ENCODE measurements at regions not wholly inside any gene's neighbourhood (a gene's known extent, or its start where the extent isn't known, plus 50 kb on each side); places are given as distances from the start of the nearest gene placed in this dataset.

DNA sequence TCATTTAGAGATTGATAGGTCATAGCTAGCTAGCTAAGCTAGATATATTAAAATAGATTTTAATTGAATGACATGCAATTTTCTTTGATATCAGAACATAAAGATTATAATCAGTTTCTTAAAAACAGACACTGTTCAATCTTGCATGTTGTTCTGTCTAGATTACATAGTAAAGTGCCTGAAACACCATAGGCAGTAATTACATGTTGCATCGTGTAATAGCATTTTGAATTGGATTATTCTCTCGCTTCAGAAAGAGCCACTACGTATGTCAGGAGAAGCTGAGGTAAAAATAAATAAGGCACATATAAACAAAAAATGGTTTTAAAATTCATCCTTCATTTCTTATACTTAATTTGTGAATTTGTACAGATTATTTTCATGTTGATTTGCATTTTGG, 148.0 kb upstream of the CDH12 start:
- no peak overlapping the region for H3K27ac ChIP-seq (ENCODE audit: low read length in 2 of 2)
- CTCF ChIA-PET = no interaction called here
- no peaks in the 10 kb centered on the region for H3K27me3 ChIP-seq (replicated peaks in 1 of 4; ENCODE audit: control extremely low read depth in 1 of 4, control insufficient read depth in 3 of 4, insufficient read depth in 4 of 4, low read length in 3 of 4)

DNA sequence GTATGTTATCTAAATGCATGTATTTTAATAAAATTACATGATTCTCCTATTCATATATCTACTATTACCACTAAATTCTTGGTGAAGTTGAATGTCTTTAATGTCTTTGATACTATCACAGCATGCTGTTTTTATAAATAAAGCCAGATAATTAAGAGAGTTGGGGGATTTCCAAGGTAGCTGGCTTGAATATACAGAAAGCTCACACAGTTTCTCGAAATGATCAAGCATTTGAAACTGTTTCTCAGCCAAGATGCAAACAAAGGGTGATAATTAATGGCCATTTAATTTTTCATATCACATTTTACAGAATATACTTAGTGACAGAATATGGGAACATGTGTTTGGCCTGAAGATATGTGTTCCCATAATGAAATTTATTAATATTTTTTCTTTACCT, 145.6 kb upstream of the CDH12 start:
- Histone ChIP-seq H2AFZ (ENCODE audit: insufficient read depth, low read depth, low read length, poor library complexity, severe bottlenecking) (no peak overlapping the region), H3K27me3 (replicated peaks in 1 of 4; ENCODE audit: control extremely low read depth in 1 of 4, control insufficient read depth in 3 of 4, insufficient read depth in 4 of 4, low read length in 3 of 4) (no peaks in the 10 kb centered on the region), H3K79me2 (ENCODE audit: control insufficient read depth, insufficient read depth, low read length) (no peaks in the 10 kb centered on the region), H4K20me1 (ENCODE audit: control insufficient read depth, insufficient read depth, low read length, poor library complexity, severe bottlenecking) (no peaks in the 10 kb centered on the region), H3K36me3 (replicated peaks in 1 of 2; ENCODE audit: control extremely low read depth in 1 of 2, control insufficient read depth in 1 of 2, extremely low read depth in 1 of 2, insufficient read depth in 2 of 2, low read length in 1 of 2) (no peaks in the 10 kb centered on the region), H3K4me2 (replicated peaks; ENCODE audit: low read depth, low read length, poor library complexity, severe bottlenecking) (no peak overlapping the region), H3K4me3 (ENCODE audit: control extremely low read depth in 1 of 5, extremely low read depth in 1 of 5, insufficient read depth in 1 of 5, low read depth in 2 of 5, low read length in 4 of 5) (no peak overlapping the region), H3K27ac (ENCODE audit: low read length in 2 of 2) (no peak overlapping the region), H3K9me3 (ENCODE audit: control extremely low read depth in 1 of 3, control insufficient read depth in 2 of 3, insufficient read depth in 1 of 3, low read length in 2 of 3) (no peaks in the 10 kb centered on the region), H3K9ac (ENCODE audit: low read length) (no peak overlapping the region), H3K4me1 (ENCODE audit: control insufficient read depth in 2 of 2, insufficient read depth in 2 of 2, low read length in 2 of 2) (no peaks in the 10 kb centered on the region)
- DNase-seq (no peak), ATAC-seq (ENCODE audit: low read depth) (no peak)
- Mint-ChIP-seq H3K4me1 (no peaks in the 10 kb centered on the region), H3K27ac (no peak overlapping the region), H3K4me3 (no peak overlapping the region), H3K27me3 (no peaks in the 10 kb centered on the region), H3K9me3 (ENCODE audit: insufficient read depth) (no peaks in the 10 kb centered on the region)
- ChIA-PET POLR2A (no interaction called here), CTCF (no interaction called here)
- no CpG with 5 or more reads among the region's 1 CpG for WGBS (ENCODE audit: insufficient coverage)
- intact Hi-C loops (cut with micrococcal nuclease) = no loop called here
- TF ChIP-seq EZH2 (IDR thresholded peaks at IDR 0.05; ENCODE audit: borderline replicate concordance, insufficient read depth, low read depth, low read length, poor library complexity, severe bottlenecking) = no peak
- TF ChIP-seq, protein P1, sequence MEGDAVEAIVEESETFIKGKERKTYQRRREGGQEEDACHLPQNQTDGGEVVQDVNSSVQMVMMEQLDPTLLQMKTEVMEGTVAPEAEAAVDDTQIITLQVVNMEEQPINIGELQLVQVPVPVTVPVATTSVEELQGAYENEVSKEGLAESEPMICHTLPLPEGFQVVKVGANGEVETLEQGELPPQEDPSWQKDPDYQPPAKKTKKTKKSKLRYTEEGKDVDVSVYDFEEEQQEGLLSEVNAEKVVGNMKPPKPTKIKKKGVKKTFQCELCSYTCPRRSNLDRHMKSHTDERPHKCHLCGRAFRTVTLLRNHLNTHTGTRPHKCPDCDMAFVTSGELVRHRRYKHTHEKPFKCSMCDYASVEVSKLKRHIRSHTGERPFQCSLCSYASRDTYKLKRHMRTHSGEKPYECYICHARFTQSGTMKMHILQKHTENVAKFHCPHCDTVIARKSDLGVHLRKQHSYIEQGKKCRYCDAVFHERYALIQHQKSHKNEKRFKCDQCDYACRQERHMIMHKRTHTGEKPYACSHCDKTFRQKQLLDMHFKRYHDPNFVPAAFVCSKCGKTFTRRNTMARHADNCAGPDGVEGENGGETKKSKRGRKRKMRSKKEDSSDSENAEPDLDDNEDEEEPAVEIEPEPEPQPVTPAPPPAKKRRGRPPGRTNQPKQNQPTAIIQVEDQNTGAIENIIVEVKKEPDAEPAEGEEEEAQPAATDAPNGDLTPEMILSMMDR (IDR thresholded peaks at IDR 0.05) = no peak

More for the DNA sequence above, 148.0 kb upstream of the CDH12 start:
- TF ChIP-seq, protein P1 (IDR thresholded peaks at IDR 0.05) = no peak
- no peak for TF ChIP-seq EZH2 (IDR thresholded peaks at IDR 0.05; ENCODE audit: borderline replicate concordance, insufficient read depth, low read depth, low read length, poor library complexity, severe bottlenecking)
- POLR2A ChIA-PET = no interaction called here
- H4K20me1 ChIP-seq (ENCODE audit: control insufficient read depth, insufficient read depth, low read length, poor library complexity, severe bottlenecking) = no peaks in the 10 kb centered on the region
- no peaks in the 10 kb centered on the region for H3K79me2 ChIP-seq (ENCODE audit: control insufficient read depth, insufficient read depth, low read length)
- no peaks in the 10 kb centered on the region for H3K27me3 Mint-ChIP-seq
- H3K36me3 ChIP-seq (replicated peaks in 1 of 2; ENCODE audit: control extremely low read depth in 1 of 2, control insufficient read depth in 1 of 2, extremely low read depth in 1 of 2, insufficient read depth in 2 of 2, low read length in 1 of 2) = no peaks in the 10 kb centered on the region
- no CpG with 5 or more reads among the region's 3 CpGs for WGBS (ENCODE audit: insufficient coverage)
- H3K9me3 ChIP-seq (ENCODE audit: control extremely low read depth in 1 of 3, control insufficient read depth in 2 of 3, insufficient read depth in 1 of 3, low read length in 2 of 3) = no peaks in the 10 kb centered on the region
- no peak overlapping the region for H3K9ac ChIP-seq (ENCODE audit: low read length)
- ATAC-seq (ENCODE audit: low read depth) (no peak), DNase-seq (no peak)
- H3K4me3 Mint-ChIP-seq = no peak overlapping the region
- no peak overlapping the region for H3K4me3 ChIP-seq (ENCODE audit: control extremely low read depth in 1 of 5, extremely low read depth in 1 of 5, insufficient read depth in 1 of 5, low read depth in 2 of 5, low read length in 4 of 5)
- H3K4me1 ChIP-seq (ENCODE audit: control insufficient read depth in 2 of 2, insufficient read depth in 2 of 2, low read length in 2 of 2) = no peaks in the 10 kb centered on the region
- no peaks in the 10 kb centered on the region for H3K9me3 Mint-ChIP-seq (ENCODE audit: insufficient read depth)
- H3K27ac Mint-ChIP-seq = no peak overlapping the region
- no peaks in the 10 kb centered on the region for H3K4me1 Mint-ChIP-seq
- intact Hi-C loops (cut with micrococcal nuclease) = no loop called here
- H3K4me2 ChIP-seq (replicated peaks; ENCODE audit: low read depth, low read length, poor library complexity, severe bottlenecking) = no peak overlapping the region
- no peak overlapping the region for H2AFZ ChIP-seq (ENCODE audit: insufficient read depth, low read depth, low read length, poor library complexity, severe bottlenecking)
